ENCODE measurements at regions not wholly inside any gene's neighbourhood (a gene's known extent, or its start where the extent isn't known, plus 50 kb on each side); places are given as distances from the start of the nearest gene placed in this dataset.

DNA sequence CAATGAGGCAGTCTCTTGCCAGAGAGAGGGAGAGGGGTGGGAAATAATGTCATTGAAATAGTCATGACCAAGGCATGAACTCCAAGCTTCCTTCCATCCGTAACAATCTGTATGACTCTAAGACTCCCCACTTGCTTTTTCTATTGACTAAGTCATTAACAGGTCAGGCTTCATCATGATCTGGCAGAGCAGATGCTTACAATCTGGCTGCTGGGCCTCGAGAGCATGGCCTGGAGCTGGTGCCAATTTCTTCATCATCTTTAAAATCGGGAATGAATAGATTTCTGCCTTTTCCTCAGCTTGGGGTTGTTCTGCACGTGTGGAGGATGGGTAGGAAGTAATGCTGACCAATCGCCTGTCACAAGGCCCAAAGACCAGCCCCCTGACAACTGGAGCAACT lies 280.6 kb upstream of the CLNK start:
- TF ChIP-seq, protein P1, sequence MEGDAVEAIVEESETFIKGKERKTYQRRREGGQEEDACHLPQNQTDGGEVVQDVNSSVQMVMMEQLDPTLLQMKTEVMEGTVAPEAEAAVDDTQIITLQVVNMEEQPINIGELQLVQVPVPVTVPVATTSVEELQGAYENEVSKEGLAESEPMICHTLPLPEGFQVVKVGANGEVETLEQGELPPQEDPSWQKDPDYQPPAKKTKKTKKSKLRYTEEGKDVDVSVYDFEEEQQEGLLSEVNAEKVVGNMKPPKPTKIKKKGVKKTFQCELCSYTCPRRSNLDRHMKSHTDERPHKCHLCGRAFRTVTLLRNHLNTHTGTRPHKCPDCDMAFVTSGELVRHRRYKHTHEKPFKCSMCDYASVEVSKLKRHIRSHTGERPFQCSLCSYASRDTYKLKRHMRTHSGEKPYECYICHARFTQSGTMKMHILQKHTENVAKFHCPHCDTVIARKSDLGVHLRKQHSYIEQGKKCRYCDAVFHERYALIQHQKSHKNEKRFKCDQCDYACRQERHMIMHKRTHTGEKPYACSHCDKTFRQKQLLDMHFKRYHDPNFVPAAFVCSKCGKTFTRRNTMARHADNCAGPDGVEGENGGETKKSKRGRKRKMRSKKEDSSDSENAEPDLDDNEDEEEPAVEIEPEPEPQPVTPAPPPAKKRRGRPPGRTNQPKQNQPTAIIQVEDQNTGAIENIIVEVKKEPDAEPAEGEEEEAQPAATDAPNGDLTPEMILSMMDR (conservative IDR thresholded peaks at IDR 0.05; ENCODE audit: low read length): no peak
- TF ChIP-seq EZH2phosphoT487 (IDR thresholded peaks at IDR 0.05; ENCODE audit: borderline replicate concordance): no peak
- Histone ChIP-seq H3K79me2 (ENCODE audit: insufficient read depth, low read length) (no peaks in the 10 kb centered on the region), H3K36me3 (ENCODE audit: insufficient read depth, low read length) (peaks cover 10% of the 10 kb centered on the region; the same call in 1 of the 2 replicates), H4K20me1 (ENCODE audit: insufficient read depth, low read length, poor library complexity, severe bottlenecking) (no peaks in the 10 kb centered on the region), H3K9ac (ENCODE audit: low read depth, low read length, poor library complexity, severe bottlenecking) (no peak overlapping the region), H3K4me3 (ENCODE audit: low read length, poor library complexity, severe bottlenecking) (no peak overlapping the region), H3K9me3 (ENCODE audit: insufficient read depth, low read depth, low read length) (no peaks in the 10 kb centered on the region), H3K27me3 (ENCODE audit: insufficient read depth, low read length, poor library complexity, severe bottlenecking) (no peaks in the 10 kb centered on the region), H3K9me2 (replicated peaks; ENCODE audit: low read depth, low read length) (no peaks in the 10 kb centered on the region), H3K4me1 (ENCODE audit: insufficient read depth, low read length, poor library complexity, severe bottlenecking) (no peaks in the 10 kb centered on the region), H2AFZ (ENCODE audit: low read length) (no peak overlapping the region), H3K4me2 (ENCODE audit: low read depth, low read length, poor library complexity, severe bottlenecking) (no peak overlapping the region), H3F3A (ENCODE audit: low read depth) (no peaks in the 10 kb centered on the region)

DNA sequence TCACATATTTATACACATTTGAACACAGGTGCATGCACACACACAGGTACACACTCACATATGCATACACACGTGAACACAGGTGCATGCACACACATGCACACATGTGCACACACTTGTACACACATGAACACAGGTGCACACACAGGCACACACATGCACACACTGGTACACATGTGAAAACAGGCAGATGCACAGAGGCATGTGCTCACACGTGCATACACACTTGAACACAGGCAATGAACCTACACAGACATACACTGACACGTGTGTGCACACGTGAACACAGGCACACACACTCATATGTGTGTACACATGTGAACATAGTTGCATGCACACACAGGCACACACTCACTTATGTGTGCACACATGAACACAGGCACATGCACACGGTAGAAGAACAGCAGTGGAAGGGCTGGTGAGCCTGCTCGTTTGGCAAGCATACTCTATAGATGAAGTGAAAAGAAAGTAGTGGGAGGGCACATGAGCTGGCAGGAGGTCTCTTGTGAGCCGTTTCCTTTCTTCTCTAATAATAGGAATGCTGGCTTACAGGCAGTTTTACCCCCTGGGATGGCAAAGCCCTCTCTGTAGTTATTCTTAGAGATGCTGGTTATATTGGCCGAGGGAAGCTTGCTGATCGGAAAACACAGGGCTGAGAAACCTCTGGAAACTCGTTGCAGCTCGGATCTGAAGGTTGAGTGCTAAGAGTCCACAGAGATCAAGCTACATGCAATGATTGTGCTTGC lies 279.6 kb upstream of the CLNK start:
- H3K4me2 ChIP-seq (ENCODE audit: low read depth, low read length, poor library complexity, severe bottlenecking): no peak overlapping the region
- no peak overlapping the region for H3K9ac ChIP-seq (ENCODE audit: low read depth, low read length, poor library complexity, severe bottlenecking)
- no peaks in the 10 kb centered on the region for H3K4me1 ChIP-seq (ENCODE audit: insufficient read depth, low read length, poor library complexity, severe bottlenecking)
- H3K4me3 ChIP-seq (ENCODE audit: low read length, poor library complexity, severe bottlenecking): no peak overlapping the region
- H3K27me3 ChIP-seq (ENCODE audit: insufficient read depth, low read length, poor library complexity, severe bottlenecking): no peaks in the 10 kb centered on the region
- H3K9me3 ChIP-seq (ENCODE audit: insufficient read depth, low read depth, low read length): no peaks in the 10 kb centered on the region
- no peak for TF ChIP-seq EZH2phosphoT487 (IDR thresholded peaks at IDR 0.05; ENCODE audit: borderline replicate concordance)
- TF ChIP-seq, protein P1 (conservative IDR thresholded peaks at IDR 0.05; ENCODE audit: low read length): no peak
- no peak overlapping the region for H2AFZ ChIP-seq (ENCODE audit: low read length)
- H3K9me2 ChIP-seq (replicated peaks; ENCODE audit: low read depth, low read length): no peaks in the 10 kb centered on the region
- H4K20me1 ChIP-seq (ENCODE audit: insufficient read depth, low read length, poor library complexity, severe bottlenecking): no peaks in the 10 kb centered on the region
- no peaks in the 10 kb centered on the region for H3F3A ChIP-seq (ENCODE audit: low read depth)
- no peaks in the 10 kb centered on the region for H3K79me2 ChIP-seq (ENCODE audit: insufficient read depth, low read length)
- peaks cover 10% of the 10 kb centered on the region; the same call in 1 of the 2 replicates for H3K36me3 ChIP-seq (ENCODE audit: insufficient read depth, low read length)

DNA sequence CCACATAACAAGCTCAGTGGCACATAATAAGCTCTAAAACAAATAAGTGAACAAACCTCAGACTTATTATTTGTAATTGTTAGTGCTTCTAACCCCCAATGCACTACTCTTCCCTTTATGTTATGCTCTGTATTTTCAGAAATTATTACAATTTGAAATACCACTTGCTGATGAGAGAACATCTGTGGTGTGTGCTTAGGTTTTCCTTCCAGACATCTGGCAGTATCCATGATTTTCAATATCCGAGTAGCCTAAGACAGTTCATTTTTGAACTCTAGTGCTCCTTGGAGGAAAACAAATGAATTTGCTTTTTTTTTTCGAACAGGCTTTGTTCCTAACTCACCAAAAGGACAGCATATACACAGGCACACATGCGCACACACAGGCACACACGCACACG lies 278.7 kb upstream of the CLNK start:
- Histone ChIP-seq H3K27me3 (ENCODE audit: insufficient read depth, low read length, poor library complexity, severe bottlenecking) (no peaks in the 10 kb centered on the region), H3K79me2 (ENCODE audit: insufficient read depth, low read length) (no peaks in the 10 kb centered on the region), H3F3A (ENCODE audit: low read depth) (no peaks in the 10 kb centered on the region), H3K4me1 (ENCODE audit: insufficient read depth, low read length, poor library complexity, severe bottlenecking) (no peaks in the 10 kb centered on the region), H3K9me2 (replicated peaks; ENCODE audit: low read depth, low read length) (no peaks in the 10 kb centered on the region), H3K36me3 (ENCODE audit: insufficient read depth, low read length) (peaks cover 10% of the 10 kb centered on the region; the same call in 1 of the 2 replicates), H3K9me3 (ENCODE audit: insufficient read depth, low read depth, low read length) (no peaks in the 10 kb centered on the region), H3K4me3 (ENCODE audit: low read length, poor library complexity, severe bottlenecking) (no peak overlapping the region), H2AFZ (ENCODE audit: low read length) (no peak overlapping the region), H3K4me2 (ENCODE audit: low read depth, low read length, poor library complexity, severe bottlenecking) (no peak overlapping the region), H3K9ac (ENCODE audit: low read depth, low read length, poor library complexity, severe bottlenecking) (no peak overlapping the region), H4K20me1 (ENCODE audit: insufficient read depth, low read length, poor library complexity, severe bottlenecking) (no peaks in the 10 kb centered on the region)
- no peak for TF ChIP-seq EZH2phosphoT487 (IDR thresholded peaks at IDR 0.05; ENCODE audit: borderline replicate concordance)
- TF ChIP-seq, protein P1 (conservative IDR thresholded peaks at IDR 0.05; ENCODE audit: low read length): no peak

All from Loucy (cell line).